ENCODE measurements at regions not wholly inside any gene's neighbourhood (a gene's known extent, or its start where the extent isn't known, plus 50 kb on each side); places are given as distances from the start of the nearest gene placed in this dataset.

DNA sequence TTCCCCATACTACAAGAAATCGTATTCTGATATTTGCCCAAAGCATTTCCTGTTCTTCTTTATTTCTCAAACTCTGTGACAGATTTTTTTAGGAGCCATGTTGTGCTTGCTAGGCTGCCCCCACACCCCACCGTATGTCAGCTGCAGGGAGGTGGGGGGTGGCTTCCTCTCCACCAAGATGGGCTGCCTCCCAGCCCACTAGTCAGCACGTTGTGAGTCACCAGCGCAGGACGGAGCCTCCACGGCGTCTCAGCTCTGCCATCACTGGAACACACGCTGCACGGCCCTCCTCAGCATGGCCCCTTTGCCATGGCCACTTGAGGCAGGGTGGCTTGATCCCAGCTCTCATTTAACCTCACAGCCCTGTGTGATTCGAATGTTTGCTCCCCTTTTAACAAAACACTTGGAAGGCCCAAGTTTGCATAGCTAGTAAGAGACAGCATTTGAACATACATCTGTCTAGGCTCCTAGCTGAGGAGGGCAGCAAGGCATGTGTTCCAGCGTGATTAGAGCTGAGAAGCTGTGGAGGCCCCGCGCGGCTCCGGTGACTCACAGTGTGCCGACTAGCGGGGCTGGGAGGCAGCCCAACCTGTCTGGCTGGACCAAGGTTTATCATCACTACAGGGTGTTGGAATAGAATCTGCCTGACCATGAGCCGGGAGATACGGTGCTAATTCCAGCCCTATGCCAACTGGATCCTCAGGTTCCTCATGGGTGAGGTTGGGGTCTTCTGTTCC is 180.7 kb upstream of the NCAM1 start:
- DNase-seq, result no peak
- peaks cover 11% of the 10 kb centered on the region for H3K4me1 ChIP-seq
- H3K4me3 ChIP-seq, result no peak overlapping the region
- no peaks in the 10 kb centered on the region for H3K36me3 ChIP-seq (ENCODE audit: low read depth, missing control alignments)
- TF ChIP-seq, protein P1, sequence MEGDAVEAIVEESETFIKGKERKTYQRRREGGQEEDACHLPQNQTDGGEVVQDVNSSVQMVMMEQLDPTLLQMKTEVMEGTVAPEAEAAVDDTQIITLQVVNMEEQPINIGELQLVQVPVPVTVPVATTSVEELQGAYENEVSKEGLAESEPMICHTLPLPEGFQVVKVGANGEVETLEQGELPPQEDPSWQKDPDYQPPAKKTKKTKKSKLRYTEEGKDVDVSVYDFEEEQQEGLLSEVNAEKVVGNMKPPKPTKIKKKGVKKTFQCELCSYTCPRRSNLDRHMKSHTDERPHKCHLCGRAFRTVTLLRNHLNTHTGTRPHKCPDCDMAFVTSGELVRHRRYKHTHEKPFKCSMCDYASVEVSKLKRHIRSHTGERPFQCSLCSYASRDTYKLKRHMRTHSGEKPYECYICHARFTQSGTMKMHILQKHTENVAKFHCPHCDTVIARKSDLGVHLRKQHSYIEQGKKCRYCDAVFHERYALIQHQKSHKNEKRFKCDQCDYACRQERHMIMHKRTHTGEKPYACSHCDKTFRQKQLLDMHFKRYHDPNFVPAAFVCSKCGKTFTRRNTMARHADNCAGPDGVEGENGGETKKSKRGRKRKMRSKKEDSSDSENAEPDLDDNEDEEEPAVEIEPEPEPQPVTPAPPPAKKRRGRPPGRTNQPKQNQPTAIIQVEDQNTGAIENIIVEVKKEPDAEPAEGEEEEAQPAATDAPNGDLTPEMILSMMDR (IDR thresholded peaks at IDR 0.05), result no peak
- TF ChIP-seq POLR2A (IDR thresholded peaks at IDR 0.05), result no peak
- no peaks in the 10 kb centered on the region for H3K9me3 ChIP-seq
- no peak overlapping the region for H3K27ac ChIP-seq
- 81 to 94% methylated on average over 19 of the region's 19 CpGs for WGBS, 2 donors
- intact Hi-C loops (cut with DNase I; ENCODE audit: low total_unique reads), result no loop called here
- H3K27me3 ChIP-seq, result no peaks in the 10 kb centered on the region

- Histone ChIP-seq H3K27ac (no peak overlapping the region), H3K27me3 (no peaks in the 10 kb centered on the region), H3K4me1 (no peaks in the 10 kb centered on the region), H3K4me3 (no peak overlapping the region), H3K36me3 (ENCODE audit: low read depth, missing control alignments) (no peaks in the 10 kb centered on the region), H3K9me3 (no peaks in the 10 kb centered on the region)
- intact Hi-C loops (cut with DNase I; ENCODE audit: low total_unique reads), result no loop called here
- TF ChIP-seq, protein P1 (IDR thresholded peaks at IDR 0.05), result no peak
- TF ChIP-seq POLR2A (IDR thresholded peaks at IDR 0.05), result no peak
- 74 to 75% methylated on average over 4 of the region's 4 CpGs for WGBS, 2 donors
- no peak for DNase-seq
Observed at GRCh38 chr11:112783945-112784322, 177.3 kb upstream of the NCAM1 start.

GRCh38 chr11:112784323-112785073 is 176.7 kb upstream of the NCAM1 start:
- peak; percentile 83 for DNase-seq
- whole genome bisulfite sequencing, 2 donors, result 10 to 11% methylated on average over 22 to 24 of the region's 24 CpGs
- Histone ChIP-seq H3K27me3 (no peaks in the 10 kb centered on the region), H3K4me1 (no peaks in the 10 kb centered on the region), H3K27ac (no peak overlapping the region), H3K4me3 (peak overlapping the region; percentile 11 to 21), H3K36me3 (ENCODE audit: low read depth, missing control alignments) (no peaks in the 10 kb centered on the region), H3K9me3 (no peaks in the 10 kb centered on the region)
- intact Hi-C loops (cut with DNase I; ENCODE audit: low total_unique reads), result no loop called here
- no peak for TF ChIP-seq POLR2A (IDR thresholded peaks at IDR 0.05)
- TF ChIP-seq, protein P1 (IDR thresholded peaks at IDR 0.05), result no peak

DNA sequence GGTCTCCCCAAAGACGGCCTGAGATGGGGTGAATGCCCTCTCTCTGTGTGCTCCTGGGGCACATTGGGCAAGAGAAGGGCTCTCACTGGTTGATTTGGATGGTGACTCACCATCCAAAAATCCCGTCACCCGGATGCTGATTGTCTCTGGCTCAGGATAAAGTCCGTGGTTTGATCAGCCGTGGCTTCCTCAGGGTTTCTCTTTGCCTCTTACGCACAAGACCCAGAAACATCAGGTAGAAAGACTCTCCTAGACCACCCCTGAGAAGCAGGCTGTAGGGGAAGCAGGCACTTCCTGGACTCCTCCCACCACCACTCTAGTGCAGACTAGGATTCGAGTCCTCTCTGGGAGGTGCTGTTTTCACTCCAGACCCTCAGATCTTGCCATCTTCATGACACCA is 176.1 kb upstream of the NCAM1 start:
- Histone ChIP-seq H3K27ac (no peak overlapping the region), H3K4me3 (peak overlapping the region in 1 of 2 donors; percentile 11), H3K27me3 (no peaks in the 10 kb centered on the region), H3K4me1 (no peaks in the 10 kb centered on the region), H3K36me3 (ENCODE audit: low read depth, missing control alignments) (no peaks in the 10 kb centered on the region), H3K9me3 (no peaks in the 10 kb centered on the region)
- no peak for TF ChIP-seq POLR2A (IDR thresholded peaks at IDR 0.05)
- TF ChIP-seq, protein P1 (IDR thresholded peaks at IDR 0.05), result no peak
- intact Hi-C loops (cut with DNase I; ENCODE audit: low total_unique reads), result no loop called here
- no peak for DNase-seq
- whole genome bisulfite sequencing, 2 donors, result 26 to 44% methylated on average over 7 of the region's 7 CpGs

Data from testis (tissue), 2 donors.